Neural cell (in vitro differentiated cells): ENCODE measurements at regions not wholly inside any gene's neighbourhood (a gene's known extent, or its start where the extent isn't known, plus 50 kb on each side); places are given as distances from the start of the nearest gene placed in this dataset.

Source experiments
- H2AFZ ChIP-seq: fragments of 200-600, 300-800 bp; sonication (generic), shearing (Covaris generic); 2 replicates; pipeline ENCODE4 v1.6.0; 2014; ENCODE audit warnings: low read depth, mild to moderate bottlenecking, antibody characterized with exemption, low read length, moderate library complexity
- H3F3A ChIP-seq: fragments of 200-600 bp; shearing (Covaris generic); 2 replicates; pipeline ENCODE4 v1.6.1; 2016; ENCODE audit warnings: mild to moderate bottlenecking, moderate library complexity, mixed read lengths, antibody characterized with exemption, low read length; ENCODE audit not compliant: insufficient read depth, poor library complexity, severe bottlenecking
- H3K27ac ChIP-seq: fragments of 200-600, 300-800 bp; sonication (generic), shearing (Covaris generic); 2 replicates; pipeline ENCODE4 v1.5.1; 2014; ENCODE audit warnings: mild to moderate bottlenecking, low read length, moderate library complexity
- H3K27me3 ChIP-seq: fragments of 300-800, 200-600 bp; sonication (generic), shearing (Covaris generic); 2 replicates; pipeline ENCODE4 v1.6.0; 2014; ENCODE audit warnings: mild to moderate bottlenecking, low read depth, low read length, moderate library complexity; ENCODE audit not compliant: insufficient read depth
- H3K36me3 ChIP-seq: fragments of 300-800, 200-600 bp; sonication (generic), shearing (Covaris generic); 2 replicates; pipeline ENCODE4 v1.5.1; 2014; ENCODE audit warnings: mild to moderate bottlenecking, antibody characterized with exemption, low read length, moderate library complexity; ENCODE audit not compliant: insufficient read depth
- H3K4me2 ChIP-seq: fragments of 300-800, 200-600 bp; sonication (generic), shearing (Covaris generic); 2 replicates; pipeline ENCODE4 v1.6.0; 2014; ENCODE audit warnings: mild to moderate bottlenecking, low read length
- H3K4me3 ChIP-seq: fragments of 300-800, 200-600 bp; sonication (generic), shearing (Covaris generic); 2 replicates; pipeline ENCODE4 v1.5.1; 2014; ENCODE audit warnings: mild to moderate bottlenecking, low read length, moderate library complexity
- H3K79me2 ChIP-seq: fragments of 200-600 bp; shearing (Covaris generic); replicated peaks from 2 replicates; pipeline ENCODE4 v1.6.0; 2014; ENCODE audit warnings: mild to moderate bottlenecking, low read length, moderate library complexity; ENCODE audit not compliant: insufficient read depth
- H3K9ac ChIP-seq: fragments of 300-800, 200-600 bp; sonication (generic), shearing (Covaris generic); 2 replicates; pipeline ENCODE4 v1.6.1; 2016; ENCODE audit warnings: mild to moderate bottlenecking, low read length, mixed read lengths
- H3K9me2 ChIP-seq: fragments of 200-600 bp; shearing (Covaris generic); 2 replicates; pipeline ENCODE4 v1.6.1; 2016; ENCODE audit warnings: mild to moderate bottlenecking, low read length, mixed read lengths; ENCODE audit not compliant: insufficient read depth
- H3K9me3 ChIP-seq: fragments of 200-600, 300-800 bp; sonication (generic), shearing (Covaris generic); 2 replicates; pipeline ENCODE4 v1.6.1; 2016; ENCODE audit warnings: mild to moderate bottlenecking, mixed run types, low read length, moderate library complexity, mixed read lengths
- H4K20me1 ChIP-seq: fragments of 200-600 bp; shearing (Covaris generic); 2 replicates; pipeline ENCODE4 v1.6.1; 2016; ENCODE audit warnings: mild to moderate bottlenecking, mixed run types; ENCODE audit not compliant: insufficient read depth
- CTCF ChIP-seq: fragments of 450-650 bp; IDR thresholded peaks from 2 replicates; pipeline ENCODE4 v1.5.1; 2014; ENCODE audit warnings: antibody characterized with exemption, mild to moderate bottlenecking, moderate library complexity; ENCODE audit not compliant: poor library complexity, severe bottlenecking
- EP300 ChIP-seq: fragments of 450-650 bp; conservative IDR thresholded peaks from 2 replicates; pipeline ENCODE4 v1.6.1; 2014; ENCODE audit warnings: antibody characterized with exemption, mild to moderate bottlenecking, moderate library complexity; ENCODE audit not compliant: poor library complexity, severe bottlenecking
- EZH2 ChIP-seq: fragments of 200-600, 300-800 bp; shearing (Covaris generic), sonication (generic); IDR thresholded peaks from 2 replicates; pipeline ENCODE4 v1.6.1; 2014; ENCODE audit warnings: antibody characterized with exemption, low read length, borderline replicate concordance, mild to moderate bottlenecking; ENCODE audit not compliant: insufficient read depth, poor library complexity, severe bottlenecking
- MXI1 ChIP-seq: fragments of 450-650 bp; conservative IDR thresholded peaks from 2 replicates; pipeline ENCODE4 v1.6.1; 2014; ENCODE audit warnings: antibody characterized with exemption, mild to moderate bottlenecking; ENCODE audit not compliant: poor library complexity, severe bottlenecking
- POLR2AphosphoS5 ChIP-seq: IDR thresholded peaks from 2 replicates; pipeline ENCODE4 v1.6.1; 2012
- RAD21 ChIP-seq: fragments of 450-650 bp; conservative IDR thresholded peaks from 2 replicates; pipeline ENCODE4 v1.6.1; 2014; ENCODE audit warnings: antibody characterized with exemption, mild to moderate bottlenecking, moderate library complexity
- REST ChIP-seq: IDR thresholded peaks from 2 replicates; pipeline ENCODE4 v1.6.1; 2012; ENCODE audit warnings: borderline replicate concordance
- SMC3 ChIP-seq: fragments of 450-650 bp; conservative IDR thresholded peaks from 2 replicates; pipeline ENCODE4 v1.6.1; 2014; ENCODE audit warnings: antibody characterized with exemption, mild to moderate bottlenecking, moderate library complexity; ENCODE audit not compliant: poor library complexity
- TAF1 ChIP-seq: IDR thresholded peaks from 2 replicates; pipeline ENCODE4 v1.6.1; 2012; ENCODE audit warnings: low read depth

GRCh38 chr1:53393325-53393792 is 65.5 kb upstream of the LRP8 start:
- H3K36me3 ChIP-seq = no peaks in the 10 kb centered on the region
- H3K9ac ChIP-seq = peak overlapping the region; percentile 7
- no peaks in the 10 kb centered on the region for H3K27me3 ChIP-seq
- H3K27ac ChIP-seq = no peak overlapping the region
- no peaks in the 10 kb centered on the region for H4K20me1 ChIP-seq
- no peak overlapping the region for H3K4me3 ChIP-seq
- H3K79me2 ChIP-seq = no peaks in the 10 kb centered on the region
- no peaks in the 10 kb centered on the region for H3F3A ChIP-seq
- no peaks in the 10 kb centered on the region for H3K9me2 ChIP-seq
- TF ChIP-seq REST (no peak), SMC3 (peak; percentile 98), RAD21 (peak; percentile 95), CTCF (peak; percentile 95), EP300 (no peak), TAF1 (no peak), EZH2 (no peak)
- no peak overlapping the region for H3K4me2 ChIP-seq
- H2AFZ ChIP-seq = peak overlapping the region; percentile 29
- no peaks in the 10 kb centered on the region for H3K9me3 ChIP-seq

- Histone ChIP-seq H3K9ac (no peak overlapping the region), H3K4me3 (no peak overlapping the region), H3K79me2 (no peaks in the 10 kb centered on the region), H2AFZ (no peak overlapping the region), H3K27ac (no peak overlapping the region), H3F3A (no peaks in the 10 kb centered on the region), H3K9me2 (no peaks in the 10 kb centered on the region), H4K20me1 (no peaks in the 10 kb centered on the region), H3K9me3 (no peaks in the 10 kb centered on the region), H3K4me2 (no peak overlapping the region), H3K36me3 (no peaks in the 10 kb centered on the region), H3K27me3 (no peaks in the 10 kb centered on the region)
- TF ChIP-seq SMC3 = no peak
- no peak for TF ChIP-seq MXI1
- no peak for TF ChIP-seq TAF1
- TF ChIP-seq POLR2AphosphoS5 = no peak
- no peak for TF ChIP-seq REST
- TF ChIP-seq EZH2 = no peak
- no peak for TF ChIP-seq CTCF
- TF ChIP-seq EP300 = no peak
- no peak for TF ChIP-seq RAD21
These were observed 64.9 kb upstream of the DMRTB1 start for GRCh38 chr1:53394306-53394705.
